Limb (tissue), 2 donors: ENCODE measurements at regions not wholly inside any gene's neighbourhood (a gene's known extent, or its start where the extent isn't known, plus 50 kb on each side); places are given as distances from the start of the nearest gene placed in this dataset.

Source experiments
- DNase-seq, 2 donors: peaks; one replicate each; pipeline ENCODE4 v3.0.0-alpha.2; 2016; ENCODE audit errors: extremely low spot score in 2 of 2

DNA sequence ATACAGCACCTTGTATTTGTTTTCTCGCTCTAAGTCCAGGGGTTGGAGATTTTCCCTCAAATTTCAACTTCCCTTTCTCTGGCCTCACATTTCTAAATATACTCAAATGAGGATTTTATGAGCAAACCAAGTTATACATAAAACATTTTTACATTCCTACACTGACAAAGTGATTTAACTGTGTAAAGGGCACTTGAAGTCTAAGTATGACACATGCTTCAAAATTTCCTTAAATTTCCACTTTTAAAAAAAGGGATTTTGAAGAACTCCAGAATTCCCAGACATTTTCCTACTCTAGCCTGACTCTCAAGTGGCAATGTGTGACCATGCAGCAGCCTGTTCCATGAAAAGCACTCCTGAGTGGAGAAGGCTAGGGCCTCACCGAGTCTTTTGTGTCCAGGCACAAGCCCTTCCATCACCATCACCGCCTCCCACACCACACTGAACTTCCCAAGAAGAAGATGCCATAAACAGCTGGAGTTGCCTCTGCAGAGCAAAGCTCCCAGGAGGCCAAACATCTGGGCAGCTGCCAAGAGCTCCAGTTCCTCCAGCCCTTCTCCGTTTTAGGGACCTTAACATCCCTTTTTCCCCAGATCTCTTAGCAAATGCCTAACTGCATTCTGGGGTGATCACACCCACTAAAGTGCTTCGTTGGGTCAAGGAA is 68.9 kb downstream of the NCR2 start:
- peak in 1 of 2 donors; percentile 39 for DNase-seq

DNA sequence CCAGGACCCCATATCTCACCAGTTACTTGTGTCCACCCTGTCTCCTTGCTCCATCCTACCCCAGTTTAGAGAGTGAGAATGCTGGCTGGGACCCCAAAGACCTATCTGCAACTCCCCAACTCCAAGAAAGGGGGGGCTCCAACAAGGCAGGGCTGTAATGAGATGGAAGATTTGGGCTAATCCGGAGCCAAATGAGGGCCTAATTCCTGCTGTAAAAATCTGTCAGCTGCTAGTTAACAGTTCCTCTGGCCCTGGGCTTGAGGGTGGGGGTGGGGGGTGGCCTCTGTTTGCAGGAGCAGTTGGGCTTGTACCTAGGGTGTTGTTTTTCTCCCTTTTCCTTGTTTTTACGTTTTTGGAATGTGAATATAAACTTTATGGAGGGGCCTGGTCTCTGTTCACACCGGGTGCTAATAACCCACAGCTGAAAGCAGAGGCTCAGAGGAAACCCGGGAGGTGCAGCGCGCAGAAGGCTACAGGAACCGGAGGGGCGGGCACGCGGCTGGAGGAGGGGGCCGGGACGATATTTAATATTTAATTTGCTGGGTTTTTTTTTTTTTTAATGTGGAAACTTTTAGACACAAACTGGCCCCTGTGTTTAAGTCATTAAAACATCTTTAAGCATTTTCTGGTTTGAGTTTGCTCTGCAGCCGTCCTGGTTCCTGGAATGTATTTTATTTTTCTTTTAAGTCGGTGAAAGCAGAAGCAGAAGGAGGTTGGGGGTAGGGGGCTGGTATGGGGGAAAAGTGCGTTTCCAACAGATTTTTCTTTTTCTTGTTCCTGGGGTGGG is 70.7 kb downstream of the NCR2 start:
- peak in 1 of 2 donors; percentile 70 for DNase-seq

DNA sequence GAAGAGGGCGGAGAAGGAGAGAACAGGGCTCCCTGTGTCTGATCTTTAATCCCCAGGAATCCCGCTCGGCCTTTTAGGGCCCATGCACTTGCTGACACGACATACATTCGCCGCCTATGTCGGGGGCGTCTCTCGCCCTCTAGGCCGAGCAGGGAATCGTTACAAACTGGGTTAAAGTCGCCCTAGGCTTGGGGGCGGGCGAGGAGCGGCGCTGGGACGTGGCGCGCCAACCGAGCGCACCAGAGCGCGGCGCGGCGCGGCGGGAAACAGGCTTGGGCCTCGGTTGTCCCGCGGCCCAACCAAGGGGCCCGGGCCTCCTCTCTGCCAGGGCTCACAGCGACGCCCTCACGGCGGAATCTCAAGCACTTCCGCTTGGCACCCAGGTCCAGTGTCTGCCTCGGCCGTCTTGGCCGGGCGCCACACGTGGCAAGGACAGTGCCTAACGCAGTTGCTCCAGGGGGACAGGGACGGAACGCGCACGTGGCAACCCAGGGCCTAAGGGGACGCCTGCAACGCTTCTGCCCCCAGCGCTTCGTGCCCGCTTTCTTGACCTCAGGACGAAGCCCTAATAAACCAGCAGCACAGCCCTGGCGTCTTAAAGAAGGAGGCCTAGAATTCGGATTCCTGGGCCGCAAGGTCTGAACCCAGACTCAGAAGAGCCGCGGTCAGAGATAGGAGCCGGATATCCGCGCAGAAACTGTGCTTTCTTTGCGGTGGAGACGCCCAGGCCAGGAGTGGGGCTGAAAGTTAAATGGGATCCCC is 71.5 kb downstream of the NCR2 start:
- DNase-seq: peak in 1 of 2 donors; percentile 67

DNA sequence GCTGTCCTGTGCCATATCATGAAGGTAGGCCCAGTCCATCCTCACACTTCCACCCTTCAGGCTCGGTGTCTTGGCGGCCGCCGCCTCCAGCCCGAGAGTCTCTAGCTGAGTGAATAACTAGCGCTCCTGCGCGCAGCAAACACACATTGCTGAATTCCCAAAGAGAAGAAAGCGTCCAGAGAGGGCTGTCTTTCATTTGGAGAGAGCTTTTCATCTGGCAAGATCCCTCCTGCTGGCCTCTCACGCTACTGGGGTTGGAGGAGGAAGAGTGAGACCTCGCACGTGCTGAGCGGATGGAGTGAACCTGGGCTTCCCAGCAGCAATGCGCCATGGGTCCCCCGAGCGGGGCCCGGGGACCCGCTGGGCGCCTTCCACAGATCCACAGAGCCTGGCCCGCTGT is 73.2 kb downstream of the NCR2 start:
- DNase-seq: peak in 1 of 2 donors; percentile 59

DNA sequence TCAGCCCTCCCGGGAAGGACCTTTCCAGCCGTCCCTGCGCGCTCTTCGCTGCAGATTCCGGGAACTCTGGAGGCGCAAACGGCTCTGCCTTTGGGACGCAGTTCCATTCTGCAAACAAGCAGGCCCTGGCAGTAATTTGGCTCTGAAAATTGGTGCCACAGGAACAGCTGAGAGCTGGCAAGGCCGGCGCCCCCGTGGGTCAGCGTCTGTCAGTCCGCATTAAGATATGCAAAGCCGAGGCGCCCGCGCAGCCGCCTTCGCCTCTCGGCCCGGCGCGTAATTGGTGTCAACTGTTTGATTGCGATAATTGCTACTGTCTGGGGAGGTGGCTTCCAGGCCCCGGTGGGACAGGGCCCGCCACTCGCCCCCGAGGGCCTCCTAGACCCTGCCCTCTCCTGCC is 73.6 kb downstream of the NCR2 start:
- DNase-seq: no peak

DNA sequence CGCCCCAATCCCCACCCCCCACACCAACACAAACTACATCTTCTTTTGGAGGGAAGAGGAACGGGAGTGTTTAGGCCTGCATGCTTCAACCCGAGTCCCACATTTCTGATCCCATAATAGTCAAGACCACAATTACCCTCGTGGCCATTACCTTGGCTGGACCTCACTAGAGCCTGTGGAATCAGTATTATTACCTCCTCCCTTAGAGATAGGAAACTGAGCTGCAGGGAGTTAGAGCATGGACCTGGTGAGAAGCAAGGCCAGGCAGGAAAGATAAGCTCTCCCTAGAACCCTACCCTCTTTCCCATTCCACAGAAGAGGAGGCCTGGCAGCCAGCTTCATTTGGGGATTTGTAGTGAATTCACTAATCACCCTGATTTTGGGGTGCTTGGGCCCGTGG is 74.1 kb downstream of the NCR2 start:
- no peak for DNase-seq

DNA sequence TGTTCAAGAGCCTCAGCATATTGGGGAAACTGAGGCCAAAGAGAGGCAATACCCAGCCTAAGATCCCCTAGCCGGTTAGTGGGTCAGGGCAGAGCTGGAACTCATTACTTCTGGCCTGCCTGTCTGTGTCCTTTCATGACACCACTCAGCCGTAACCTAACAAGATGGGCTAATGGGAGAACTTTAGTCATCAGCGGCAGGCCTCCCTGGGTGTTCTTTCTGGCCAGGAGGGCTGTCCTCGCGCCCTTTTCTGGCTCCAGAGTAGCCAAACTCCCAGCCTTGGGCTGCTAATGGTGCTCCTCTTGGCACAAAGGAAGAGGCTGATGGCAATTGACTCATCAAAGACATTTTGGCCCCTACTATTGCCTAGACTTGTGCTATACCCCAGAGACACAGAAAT is 76.6 kb downstream of the NCR2 start:
- DNase-seq: no peak

DNA sequence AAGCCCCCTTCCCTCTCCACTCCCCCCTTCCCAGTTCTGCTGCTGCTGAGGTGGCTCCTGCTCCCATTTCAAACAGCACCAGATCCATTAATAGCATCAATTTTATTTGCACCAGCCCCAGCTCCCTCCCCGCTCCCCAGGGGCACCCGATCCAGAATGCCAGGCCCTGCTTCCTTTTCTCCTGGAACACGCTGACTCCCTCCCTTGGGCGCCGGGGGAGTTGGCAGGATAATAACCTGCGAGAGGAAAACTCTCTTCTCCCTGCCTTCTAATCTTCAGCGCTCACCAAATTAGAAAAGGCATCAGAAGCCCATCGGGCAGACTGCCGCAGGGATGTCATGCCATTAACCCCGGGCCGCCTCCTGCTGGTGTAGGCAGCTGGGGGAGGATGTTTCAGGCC is 77.8 kb downstream of the NCR2 start:
- no peak for DNase-seq

DNA sequence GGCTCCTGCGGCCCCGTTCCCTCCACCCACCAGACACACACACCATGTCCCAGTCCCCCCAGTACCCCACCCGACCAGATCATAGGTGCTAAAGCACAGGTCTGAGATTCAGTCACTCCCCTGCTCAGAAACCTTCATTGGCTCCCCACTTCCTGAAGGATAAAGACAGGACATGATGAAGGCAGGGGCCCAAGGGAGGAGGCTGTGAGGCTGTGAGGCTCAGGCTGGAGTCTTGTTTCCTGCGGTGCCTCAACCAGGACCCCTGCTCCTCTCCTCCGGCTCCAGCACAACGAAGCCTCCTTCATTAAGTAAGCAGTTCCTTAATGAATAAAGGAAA is 81.1 kb downstream of the NCR2 start:
- no peak for DNase-seq

DNA sequence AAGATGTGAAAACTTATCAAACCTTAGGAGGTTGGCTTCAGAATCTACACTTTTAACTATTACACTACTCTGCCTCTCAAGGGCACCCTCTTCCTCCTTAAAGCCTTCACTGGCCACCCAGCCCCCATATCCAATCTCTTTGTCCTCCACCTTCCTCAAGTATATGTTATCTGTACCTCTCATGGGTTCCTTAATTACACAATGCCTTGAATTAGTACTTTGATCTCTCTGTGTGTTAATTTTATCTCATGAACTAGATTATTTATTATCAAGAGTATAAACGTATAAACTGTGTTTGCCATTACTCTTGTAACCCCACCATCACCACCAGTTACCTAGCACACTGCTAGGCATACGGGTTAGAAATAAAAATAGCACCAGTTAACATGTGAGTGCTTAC is 83.3 kb downstream of the NCR2 start:
- no peak for DNase-seq

DNA sequence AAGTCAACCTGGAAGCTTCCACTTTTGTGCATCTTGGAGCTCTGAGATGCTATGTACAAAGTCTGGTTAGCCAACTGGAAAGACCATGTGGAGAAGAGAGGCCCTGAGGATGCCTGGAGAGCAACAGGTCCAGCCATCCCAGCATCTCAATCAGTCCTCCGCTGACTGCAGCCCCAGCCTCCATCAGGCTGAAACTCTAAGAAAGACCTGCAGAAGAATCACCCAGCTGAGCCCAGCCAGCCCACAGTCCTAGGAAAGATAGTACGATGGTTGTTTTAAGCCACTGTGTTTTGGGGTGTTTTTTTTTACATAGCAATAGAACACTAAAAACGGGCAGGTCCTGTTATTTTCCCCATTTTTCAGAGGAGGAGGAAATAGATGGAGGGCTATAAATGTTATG is 84.0 kb downstream of the NCR2 start:
- DNase-seq: no peak

DNA sequence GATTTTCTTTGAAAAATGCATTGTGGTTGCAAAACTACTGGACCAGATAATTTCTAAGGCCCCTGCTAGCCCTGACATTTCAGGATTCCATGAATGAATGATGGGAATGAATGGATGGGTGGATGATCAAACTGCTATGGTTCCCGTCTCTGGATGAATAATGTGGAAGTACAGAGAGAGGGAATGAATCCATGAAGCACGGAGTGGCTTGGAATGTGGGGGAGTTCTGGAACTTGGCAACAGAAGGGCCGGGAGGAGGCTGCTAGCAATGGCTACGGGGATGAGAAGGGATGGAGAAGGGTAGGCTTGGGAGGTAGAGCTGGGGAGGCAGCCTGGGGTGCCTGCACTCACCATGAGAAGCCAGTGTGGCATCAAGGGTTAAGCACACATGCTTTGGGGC is 84.8 kb downstream of the NCR2 start:
- DNase-seq: no peak

DNA sequence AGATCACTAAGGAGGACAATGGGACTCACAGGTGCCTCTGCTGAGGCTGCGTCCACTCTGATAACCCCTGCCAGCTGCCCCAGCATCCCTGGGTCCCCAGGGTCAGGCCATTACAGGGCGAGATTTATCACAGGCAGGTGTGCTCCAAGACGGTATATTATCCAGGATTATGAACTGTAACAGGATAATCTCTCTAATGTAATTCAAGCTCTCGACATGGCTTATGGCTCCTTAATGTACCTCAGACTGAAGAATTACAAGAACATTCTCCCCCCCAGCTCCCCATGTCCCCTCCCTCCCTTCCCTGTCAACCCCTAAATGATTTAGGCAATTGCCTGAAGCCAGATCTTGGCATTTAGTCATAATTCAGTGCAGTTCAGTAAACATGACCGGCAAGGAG is 86.8 kb downstream of the NCR2 start:
- no peak for DNase-seq

DNA sequence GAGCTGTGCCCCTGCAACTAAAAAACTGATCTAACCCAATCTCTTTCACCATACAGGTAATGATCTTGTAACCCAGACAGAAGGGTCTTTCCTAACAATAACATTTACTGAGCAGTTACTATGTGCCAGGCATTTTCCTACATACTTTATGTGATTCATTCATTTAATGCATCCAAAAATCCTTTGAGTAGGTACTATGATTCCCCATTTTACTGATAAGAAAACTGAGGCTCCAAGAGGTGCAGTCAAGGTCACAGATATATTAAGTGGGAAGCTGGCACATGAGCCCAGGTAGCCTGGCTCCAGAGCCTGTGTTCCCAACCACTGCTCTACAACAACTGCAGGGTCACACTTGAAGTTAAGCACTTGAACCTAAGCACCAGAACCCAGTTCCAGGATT is 87.6 kb downstream of the NCR2 start:
- no peak for DNase-seq

DNA sequence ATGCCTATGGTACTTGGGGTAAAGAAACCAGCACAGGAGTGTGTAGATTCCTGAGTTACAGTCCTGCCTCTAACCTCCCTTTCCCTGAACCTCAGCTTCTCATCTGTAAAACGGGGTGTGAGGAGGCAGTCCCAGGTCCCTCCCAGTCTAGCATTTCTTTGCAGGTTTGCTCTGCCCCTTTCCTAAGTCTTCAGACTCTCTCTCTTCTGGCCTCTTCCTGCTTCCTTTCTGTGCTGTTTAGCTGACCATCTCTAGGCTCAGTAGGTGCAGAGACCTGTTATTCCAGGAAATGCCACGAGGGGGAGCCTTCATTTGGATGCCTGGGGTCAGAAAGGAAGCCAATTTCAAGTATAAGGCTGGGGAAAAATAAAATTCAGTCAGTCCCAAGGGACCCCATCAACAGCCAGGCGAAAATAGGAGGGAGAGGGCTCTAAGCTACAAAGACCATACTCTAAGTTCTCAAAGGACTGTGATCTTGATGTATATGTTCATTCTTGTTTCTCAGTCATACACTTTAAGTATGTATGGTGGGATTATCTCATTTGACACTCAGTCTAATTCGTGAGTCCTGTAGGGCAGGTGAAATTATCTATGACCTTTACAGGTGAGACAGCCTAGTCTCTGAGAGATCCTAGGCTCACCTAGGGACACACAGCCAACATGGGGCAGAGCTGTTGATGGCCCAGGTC is 89.1 kb downstream of the NCR2 start:
- DNase-seq: peak in 1 of 2 donors; percentile 89

DNA sequence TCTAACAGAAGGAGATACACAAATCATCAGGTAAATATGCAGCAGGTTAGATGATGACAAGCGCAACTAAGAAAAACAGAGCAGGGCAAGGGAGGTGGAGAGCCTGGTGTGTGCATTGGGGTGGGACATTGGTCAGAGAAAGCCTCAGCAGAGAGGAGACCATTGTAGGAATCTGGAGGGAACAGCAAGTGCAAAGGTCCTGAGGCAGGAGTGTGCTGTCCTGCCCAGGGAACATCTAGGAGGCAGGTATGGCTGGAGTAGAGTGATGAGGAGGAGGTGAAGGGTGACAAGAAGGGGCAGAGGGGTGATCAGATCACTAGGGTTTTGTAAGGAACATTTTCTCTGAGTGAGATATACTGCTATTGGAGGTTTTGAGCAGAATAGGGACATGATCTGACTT is 90.1 kb downstream of the NCR2 start:
- DNase-seq: no peak

DNA sequence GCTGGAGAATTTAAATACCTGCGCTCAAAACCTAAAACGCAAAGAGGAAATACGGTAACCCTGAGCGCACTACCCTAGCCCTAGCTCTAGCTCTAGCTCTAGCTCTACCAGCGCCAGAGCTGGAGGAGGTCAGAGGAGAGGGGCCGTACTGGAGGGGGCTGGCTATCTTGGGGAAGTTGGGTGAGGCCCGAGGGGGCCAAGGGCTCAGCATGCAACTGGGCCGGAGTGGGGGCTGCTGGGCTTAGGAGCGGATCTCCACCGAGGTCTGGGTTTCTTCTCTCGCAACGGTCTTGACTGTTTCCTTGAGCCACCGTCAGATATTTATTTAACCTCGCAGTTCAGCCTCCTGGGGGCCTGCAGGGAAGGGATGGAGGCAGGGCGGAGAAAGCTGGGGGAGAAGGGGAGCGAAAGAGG is 91.0 kb downstream of the NCR2 start:
- DNase-seq: no peak

DNA sequence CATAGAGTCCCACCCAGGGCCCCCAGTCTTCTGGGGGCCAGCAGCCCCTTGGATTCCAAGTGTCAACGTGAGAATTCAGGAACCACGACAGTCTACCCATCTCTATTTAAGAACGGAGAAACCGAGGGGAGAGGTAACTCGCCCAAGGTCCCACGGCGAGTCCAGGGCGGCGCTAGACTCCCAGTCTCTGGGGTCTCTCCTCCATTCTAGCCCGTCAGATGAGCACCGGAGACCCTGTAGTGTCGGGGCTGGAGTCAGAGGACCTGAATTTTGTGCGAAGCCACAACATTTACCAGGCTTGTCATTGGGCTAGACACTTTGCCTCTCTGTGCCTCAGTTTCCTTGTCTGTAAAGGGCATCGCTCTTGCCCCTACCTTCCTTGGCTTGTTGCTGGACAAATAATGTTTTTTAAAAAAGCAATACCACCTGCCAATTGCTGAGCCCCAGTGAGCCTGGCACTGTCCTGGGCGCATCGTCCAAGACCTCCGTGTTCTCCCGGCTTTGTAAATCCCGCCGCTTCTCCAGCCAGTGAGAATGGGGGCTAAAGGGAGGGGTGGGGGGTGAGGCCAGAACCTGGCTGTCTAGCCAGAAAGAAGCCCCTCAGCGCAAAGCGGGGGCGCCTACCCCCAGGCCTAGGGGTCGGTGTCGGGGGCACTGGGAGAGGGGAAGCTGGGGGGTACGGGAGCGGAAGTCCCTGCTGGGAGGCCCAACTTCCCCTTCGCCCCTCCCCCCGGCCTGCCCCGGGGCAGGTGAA is 91.7 kb downstream of the NCR2 start:
- no peak for DNase-seq

DNA sequence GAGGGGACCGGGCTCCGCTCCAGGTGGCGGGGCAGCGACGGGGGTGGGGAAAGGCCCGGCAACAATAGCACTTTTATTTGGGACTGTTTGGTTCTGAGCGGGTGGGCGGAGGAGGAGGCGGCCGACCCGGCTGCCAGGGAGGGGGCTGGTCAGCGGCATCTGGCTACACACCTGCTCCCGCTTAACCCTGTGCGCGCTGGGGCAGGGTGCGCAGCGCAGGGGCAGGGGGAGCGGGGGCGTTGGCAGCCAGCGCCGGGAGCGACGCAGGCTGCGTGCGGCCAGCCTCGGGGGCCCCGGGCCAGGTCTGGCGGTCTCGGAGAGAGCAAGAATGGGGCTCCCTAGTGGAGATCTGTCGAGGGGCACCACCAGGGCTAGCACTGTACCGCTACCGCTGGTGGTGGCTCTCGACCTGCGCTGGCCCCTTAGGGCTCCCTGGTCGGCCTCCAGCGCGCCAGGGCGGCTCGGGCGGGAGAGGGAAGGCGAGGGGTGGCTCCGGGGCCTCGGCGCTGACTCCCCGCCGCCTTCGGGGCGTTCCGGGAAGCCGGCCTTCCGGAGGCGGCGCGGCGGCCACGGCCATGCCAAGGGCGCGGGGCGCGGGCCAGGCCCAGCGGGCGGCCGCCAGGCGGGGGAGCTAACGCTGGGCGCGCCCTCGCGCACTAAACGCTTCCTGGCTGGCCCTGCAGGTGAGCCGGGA is 92.4 kb downstream of the NCR2 start:
- DNase-seq: peak in 1 of 2 donors; percentile 75

DNA sequence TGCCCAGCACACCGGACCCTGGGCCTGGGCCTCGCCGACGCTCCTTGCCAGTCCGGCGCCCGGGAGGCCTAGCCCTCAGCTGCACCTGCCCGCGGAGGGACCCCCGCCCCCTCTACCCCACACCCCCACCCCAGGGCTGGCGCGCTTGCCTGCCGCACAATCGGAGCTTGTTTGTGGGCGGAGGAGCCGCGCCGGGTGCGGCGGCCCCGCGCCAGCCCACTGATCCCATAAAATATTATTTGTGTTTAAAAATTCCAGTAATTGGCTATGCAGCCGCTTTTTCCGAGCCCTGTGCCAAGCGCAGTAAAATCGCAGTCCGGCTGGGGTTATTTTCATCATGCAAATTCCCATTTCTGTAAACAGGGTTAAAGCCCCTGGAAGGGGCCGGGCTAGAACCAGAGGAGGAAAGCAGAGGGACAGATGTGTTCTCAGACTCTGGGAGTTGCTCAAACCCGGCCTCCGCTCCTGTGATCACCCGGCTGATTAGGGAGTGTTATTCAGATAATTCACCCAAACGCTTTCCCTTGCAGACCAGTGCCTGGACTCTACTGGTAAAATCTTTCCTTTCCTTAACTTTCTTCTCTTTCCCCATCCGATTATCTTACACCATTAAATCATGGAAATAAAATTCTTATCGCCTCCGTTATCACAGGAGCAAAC is 93.1 kb downstream of the NCR2 start:
- peak in 1 of 2 donors; percentile 82 for DNase-seq
